ENCODE measurements at regions not wholly inside any gene's neighbourhood (a gene's known extent, or its start where the extent isn't known, plus 50 kb on each side); places are given as distances from the start of the nearest gene placed in this dataset.
A peak's percentile ranks its signal among the peaks of the same experiment; 100 is the strongest.

- H3F3A ChIP-seq (ENCODE audit: insufficient read depth, low read length), result peaks cover 5% of the 10 kb centered on the region
- H3K27me3 ChIP-seq (replicated peaks; ENCODE audit: insufficient read depth, low read length), result peaks cover 19% of the 10 kb centered on the region
- no peak for DNase-seq
- no peak overlapping the region for H2AFZ ChIP-seq (ENCODE audit: low read length)
- H3K4me3 ChIP-seq (ENCODE audit: low read length), result no peak overlapping the region
- no peaks in the 10 kb centered on the region for H3K36me3 ChIP-seq (replicated peaks; ENCODE audit: insufficient read depth, low read length)
- no peak overlapping the region for H3K9ac ChIP-seq (ENCODE audit: low read length)
- no peak overlapping the region for H3K27ac ChIP-seq (ENCODE audit: low read length)
- TF ChIP-seq EZH2 (optimal IDR thresholded peaks at IDR 0.05; ENCODE audit: low read depth, low read length) (no peak), EZH2phosphoT487 (IDR thresholded peaks at IDR 0.05; ENCODE audit: low read length) (no peak), CTCF (IDR thresholded peaks at IDR 0.05; ENCODE audit: low read length) (no peak)
- H3K9me2 ChIP-seq (replicated peaks; ENCODE audit: insufficient read depth, low read length), result no peaks in the 10 kb centered on the region
- H3K9me3 ChIP-seq (replicated peaks; ENCODE audit: insufficient read depth, low read length), result no peaks in the 10 kb centered on the region
- peak overlapping the region; percentile 55 for H3K4me2 ChIP-seq (ENCODE audit: low read depth, low read length)
- peaks cover 3% of the 10 kb centered on the region; the same call in 1 of the 2 replicates for H3K4me1 ChIP-seq (ENCODE audit: low read length)
- H4K20me1 ChIP-seq (ENCODE audit: insufficient read depth, low read length), result no peaks in the 10 kb centered on the region
- no peaks in the 10 kb centered on the region for H3K79me2 ChIP-seq (ENCODE audit: low read length)
Observed at GRCh38 chr3:103512595-103512994, 1077.8 kb downstream of the ZPLD1 start.

- Histone ChIP-seq H3K27me3 (replicated peaks; ENCODE audit: insufficient read depth, low read length) (peaks cover 19% of the 10 kb centered on the region), H3K79me2 (ENCODE audit: low read length) (no peaks in the 10 kb centered on the region), H3K9me2 (replicated peaks; ENCODE audit: insufficient read depth, low read length) (no peaks in the 10 kb centered on the region), H2AFZ (ENCODE audit: low read length) (no peak overlapping the region), H3K9me3 (replicated peaks; ENCODE audit: insufficient read depth, low read length) (no peaks in the 10 kb centered on the region), H3K36me3 (replicated peaks; ENCODE audit: insufficient read depth, low read length) (no peaks in the 10 kb centered on the region), H3K27ac (ENCODE audit: low read length) (no peak overlapping the region), H3K4me2 (ENCODE audit: low read depth, low read length) (peak overlapping the region; percentile 55), H3K4me3 (ENCODE audit: low read length) (no peak overlapping the region), H4K20me1 (ENCODE audit: insufficient read depth, low read length) (no peaks in the 10 kb centered on the region), H3F3A (ENCODE audit: insufficient read depth, low read length) (peaks cover 5% of the 10 kb centered on the region), H3K9ac (ENCODE audit: low read length) (no peak overlapping the region), H3K4me1 (ENCODE audit: low read length) (peaks cover 3% of the 10 kb centered on the region; the same call in 1 of the 2 replicates)
- peak; percentile 70 for DNase-seq
- TF ChIP-seq EZH2 (optimal IDR thresholded peaks at IDR 0.05; ENCODE audit: low read depth, low read length) (no peak), EZH2phosphoT487 (IDR thresholded peaks at IDR 0.05; ENCODE audit: low read length) (no peak), CTCF (IDR thresholded peaks at IDR 0.05; ENCODE audit: low read length) (no peak)
Observed at GRCh38 chr3:103513003-103513402, 1078.2 kb downstream of the ZPLD1 start.

- Histone ChIP-seq H3K9ac (ENCODE audit: low read length) (no peak overlapping the region), H3K4me2 (ENCODE audit: low read depth, low read length) (no peak overlapping the region), H3K4me3 (ENCODE audit: low read length) (no peak overlapping the region), H3K27ac (ENCODE audit: low read length) (no peak overlapping the region), H3K9me2 (replicated peaks; ENCODE audit: insufficient read depth, low read length) (no peaks in the 10 kb centered on the region), H3K4me1 (ENCODE audit: low read length) (peaks cover 3% of the 10 kb centered on the region; the same call in 1 of the 2 replicates), H3K27me3 (replicated peaks; ENCODE audit: insufficient read depth, low read length) (peaks cover 19% of the 10 kb centered on the region), H4K20me1 (ENCODE audit: insufficient read depth, low read length) (no peaks in the 10 kb centered on the region), H2AFZ (ENCODE audit: low read length) (no peak overlapping the region), H3K36me3 (replicated peaks; ENCODE audit: insufficient read depth, low read length) (no peaks in the 10 kb centered on the region), H3F3A (ENCODE audit: insufficient read depth, low read length) (peaks cover 5% of the 10 kb centered on the region), H3K9me3 (replicated peaks; ENCODE audit: insufficient read depth, low read length) (no peaks in the 10 kb centered on the region), H3K79me2 (ENCODE audit: low read length) (no peaks in the 10 kb centered on the region)
- TF ChIP-seq CTCF (IDR thresholded peaks at IDR 0.05; ENCODE audit: low read length), result no peak
- TF ChIP-seq EZH2 (optimal IDR thresholded peaks at IDR 0.05; ENCODE audit: low read depth, low read length), result no peak
- DNase-seq, result no peak
Observed at GRCh38 chr3:103515116-103515515, 1080.3 kb downstream of the ZPLD1 start.

Data from MM.1S (cell line).